Tibial nerve (tissue), 4 donors: ENCODE measurements at regions not wholly inside any gene's neighbourhood (a gene's known extent, or its start where the extent isn't known, plus 50 kb on each side); places are given as distances from the start of the nearest gene placed in this dataset.

Experiments
- CTCF ChIP-seq, 5 experiments: fragments of 200-600 bp in 3 of 5; fragments of 450-650 bp in 2 of 5; sonication (generic) in 3 of 5; IDR thresholded peaks; one replicate each; pipeline ENCODE4 v1.5.1; 2016 to 2019; ENCODE audit warnings: antibody characterized with exemption in 5 of 5, mild to moderate bottlenecking in 3 of 5, moderate library complexity in 2 of 5
- EP300 ChIP-seq, 2 donors: sonication (generic); formaldehyde crosslinking; IDR thresholded peaks; one replicate each; pipeline ENCODE4 v1.6.1; 2017; ENCODE audit warnings: antibody characterized with exemption in 2 of 2, mild to moderate bottlenecking in 1 of 2

- TF ChIP-seq CTCF (IDR thresholded peaks at IDR 0.05) (no peak), EP300 (IDR thresholded peaks at IDR 0.05) (no peak)
These were observed 402.1 kb upstream of the MGAT4C start for GRCh38 chr12:86658303-86658702.
